Fibroblast of skin of left biceps (primary cell): ENCODE measurements at regions not wholly inside any gene's neighbourhood (a gene's known extent, or its start where the extent isn't known, plus 50 kb on each side); places are given as distances from the start of the nearest gene placed in this dataset.

Experiments
- DNase-seq, 2 experiments: peaks; one replicate each; pipeline ENCODE4 v3.0.0-alpha.2; 2013; ENCODE audit warnings: low read depth in 2 of 2

- no peak for DNase-seq
Measured at GRCh38 chr12:24044941-24045703, 95.7 kb upstream of the SOX5 start.

GRCh38 chr12:24042651-24043050 is 93.2 kb upstream of the SOX5 start:
- no peak for DNase-seq

GRCh38 chr12:24039113-24039525 is 89.6 kb upstream of the SOX5 start:
- DNase-seq: peak; percentile 58 to 65

GRCh38 chr12:24038211-24038997 is 88.9 kb upstream of the SOX5 start:
- no peak for DNase-seq

GRCh38 chr12:24036438-24037216 is 87.2 kb upstream of the SOX5 start:
- no peak for DNase-seq

GRCh38 chr12:24034894-24035293 is 85.4 kb upstream of the SOX5 start:
- no peak for DNase-seq

- peak; percentile 22 to 32 for DNase-seq
Measured at GRCh38 chr12:24034160-24034559, 84.7 kb upstream of the SOX5 start.

GRCh38 chr12:24027352-24027751 is 77.9 kb upstream of the SOX5 start:
- no peak for DNase-seq

- no peak for DNase-seq
Measured at GRCh38 chr12:24025153-24025798, 75.8 kb upstream of the SOX5 start.

GRCh38 chr12:24023081-24023480 is 73.6 kb upstream of the SOX5 start:
- DNase-seq: no peak

GRCh38 chr12:24021164-24021502 is 71.7 kb upstream of the SOX5 start:
- no peak for DNase-seq

GRCh38 chr12:24020397-24021163 is 71.1 kb upstream of the SOX5 start:
- DNase-seq: no peak

- no peak for DNase-seq
Measured at GRCh38 chr12:24015833-24016160, 66.3 kb upstream of the SOX5 start.

- no peak for DNase-seq
Measured at GRCh38 chr12:24014915-24015832, 65.7 kb upstream of the SOX5 start.

GRCh38 chr12:24014240-24014639 is 64.8 kb upstream of the SOX5 start:
- DNase-seq: no peak

GRCh38 chr12:24012528-24012927 is 63.1 kb upstream of the SOX5 start:
- DNase-seq: no peak

- no peak for DNase-seq
Measured at GRCh38 chr12:24011927-24012507, 62.5 kb upstream of the SOX5 start.

GRCh38 chr12:24008166-24008565 is 58.7 kb upstream of the SOX5 start:
- DNase-seq: no peak
